GM23338 (cell line): ENCODE measurements at regions not wholly inside any gene's neighbourhood (a gene's known extent, or its start where the extent isn't known, plus 50 kb on each side); places are given as distances from the start of the nearest gene placed in this dataset.

Experiments
- ATAC-seq: fragments of 200-7000 bp; cut with Tn5 transposase; 3 replicates; pipeline ENCODE4 v1.9.1; 2020
- DNase-seq: peaks from one replicate; pipeline ENCODE4 v3.0.0-alpha.2; 2015; ENCODE audit warnings: low spot score
- H2AFZ ChIP-seq: fragments of 200-600 bp; sonication (generic); 2 replicates; pipeline ENCODE4 v1.8.0; 2016; ENCODE audit warnings: antibody characterized with exemption, mild to moderate bottlenecking, moderate library complexity
- H3F3A ChIP-seq: fragments of 200-600 bp; sonication (generic); replicated peaks from 2 replicates; pipeline ENCODE4 v1.8.0; 2017; ENCODE audit warnings: antibody characterized with exemption, mixed run types, low read depth
- H3K27ac ChIP-seq: fragments of 200-600 bp; sonication (generic); 2 replicates; pipeline ENCODE4 v1.6.1; 2016; ENCODE audit warnings: low read depth
- H3K27me3 ChIP-seq: fragments of 200-600 bp; sonication (generic); 2 replicates; pipeline ENCODE4 v1.8.0; 2016; ENCODE audit warnings: mild to moderate bottlenecking, mixed run types, moderate library complexity; ENCODE audit not compliant: insufficient read depth
- H3K36me3 ChIP-seq: fragments of 200-600 bp; sonication (generic); 2 replicates; pipeline ENCODE4 v1.8.0; 2016; ENCODE audit warnings: mild to moderate bottlenecking; ENCODE audit not compliant: insufficient read depth
- H3K4me1 ChIP-seq: fragments of 200-600 bp; sonication (generic); 2 replicates; pipeline ENCODE4 v1.8.0; 2016; ENCODE audit warnings: mild to moderate bottlenecking, moderate library complexity; ENCODE audit not compliant: insufficient read depth
- H3K4me2 ChIP-seq: fragments of 200-600 bp; sonication (generic); 2 replicates; pipeline ENCODE4 v1.7.1; 2017; ENCODE audit warnings: mixed run types
- H3K4me3 ChIP-seq: fragments of 200-600 bp; sonication (generic); 2 replicates; pipeline ENCODE4 v1.6.1; 2016; ENCODE audit warnings: mixed run types
- H3K79me2 ChIP-seq: fragments of 200-600 bp; sonication (generic); replicated peaks from 2 replicates; pipeline ENCODE4 v1.8.0; 2017; ENCODE audit warnings: mild to moderate bottlenecking; ENCODE audit not compliant: insufficient read depth
- H3K9me2 ChIP-seq: fragments of 200-600 bp; sonication (generic); 2 replicates; pipeline ENCODE4 v1.8.0; 2017; ENCODE audit not compliant: insufficient read depth
- H4K20me1 ChIP-seq: fragments of 200-600 bp; sonication (generic); replicated peaks from 2 replicates; pipeline ENCODE4 v1.8.0; 2017; ENCODE audit warnings: mild to moderate bottlenecking; ENCODE audit not compliant: insufficient read depth
- H3K27ac Mint-ChIP-seq: 2 replicates; pipeline ENCODE4 v1.8.0; 2020; ENCODE audit warnings: inconsistent platforms, mild to moderate bottlenecking, moderate library complexity, mixed read lengths
- H3K27me3 Mint-ChIP-seq: 3 replicates; pipeline ENCODE4 v1.8.0; 2022; ENCODE audit warnings: low read depth, mild to moderate bottlenecking, moderate library complexity, mixed read lengths, inconsistent platforms; ENCODE audit not compliant: insufficient read depth, poor library complexity
- H3K36me3 Mint-ChIP-seq: 3 replicates; pipeline ENCODE4 v1.8.0; 2021; ENCODE audit warnings: low read depth, mild to moderate bottlenecking, inconsistent platforms, moderate library complexity, mixed read lengths
- H3K4me1 Mint-ChIP-seq: 3 replicates; pipeline ENCODE4 v1.8.0; 2020; ENCODE audit warnings: mild to moderate bottlenecking, inconsistent platforms, mixed read lengths
- H3K4me3 Mint-ChIP-seq: 3 replicates; pipeline ENCODE4 v1.8.0; 2021; ENCODE audit warnings: moderate library complexity, mild to moderate bottlenecking, inconsistent platforms, mixed read lengths
- H3K9me3 Mint-ChIP-seq: 3 replicates; pipeline ENCODE4 v1.8.0; 2020; ENCODE audit warnings: moderate library complexity, mild to moderate bottlenecking, inconsistent platforms, mixed read lengths
- CTCF ChIP-seq, 2 experiments: fragments of 200-600 bp in 1 of 2; sonication (generic) in 1 of 2; conservative IDR thresholded peaks; 2 replicates each; pipeline versions ENCODE4 v1.5.1 to v1.6.1; 2016 to 2017; ENCODE audit warnings: antibody characterized with exemption in 2 of 2, low read depth in 2 of 2, mild to moderate bottlenecking in 2 of 2, moderate library complexity in 1 of 2
- EZH2 ChIP-seq: fragments of 200-600 bp; sonication (generic); IDR thresholded peaks from one replicate; pipeline ENCODE4 v1.8.0; 2017; ENCODE audit warnings: antibody characterized with exemption, mild to moderate bottlenecking, low read depth; ENCODE audit not compliant: unreplicated experiment
- EZH2phosphoT487 ChIP-seq: fragments of 200-600 bp; sonication (generic); IDR thresholded peaks from one replicate; pipeline ENCODE4 v1.8.1; 2018; ENCODE audit warnings: antibody characterized with exemption; ENCODE audit not compliant: unreplicated experiment
- JUNB ChIP-seq: IDR thresholded peaks from one replicate; pipeline ENCODE4 v1.6.1; 2016; ENCODE audit warnings: antibody characterized with exemption; ENCODE audit not compliant: unreplicated experiment
- POLR2AphosphoS5 ChIP-seq: IDR thresholded peaks from 2 replicates; pipeline ENCODE4 v1.6.1; 2016; ENCODE audit warnings: antibody characterized with exemption, low read depth
- REST ChIP-seq: IDR thresholded peaks from one replicate; pipeline ENCODE4 v1.6.1; 2018; ENCODE audit warnings: antibody characterized with exemption; ENCODE audit not compliant: unreplicated experiment

GRCh38 chr9:36488389-36488756, 84.3 kb upstream of the MELK start (continued):
- no peak for TF ChIP-seq REST
- TF ChIP-seq EZH2phosphoT487, result no peak
- TF ChIP-seq EZH2, result no peak

DNA sequence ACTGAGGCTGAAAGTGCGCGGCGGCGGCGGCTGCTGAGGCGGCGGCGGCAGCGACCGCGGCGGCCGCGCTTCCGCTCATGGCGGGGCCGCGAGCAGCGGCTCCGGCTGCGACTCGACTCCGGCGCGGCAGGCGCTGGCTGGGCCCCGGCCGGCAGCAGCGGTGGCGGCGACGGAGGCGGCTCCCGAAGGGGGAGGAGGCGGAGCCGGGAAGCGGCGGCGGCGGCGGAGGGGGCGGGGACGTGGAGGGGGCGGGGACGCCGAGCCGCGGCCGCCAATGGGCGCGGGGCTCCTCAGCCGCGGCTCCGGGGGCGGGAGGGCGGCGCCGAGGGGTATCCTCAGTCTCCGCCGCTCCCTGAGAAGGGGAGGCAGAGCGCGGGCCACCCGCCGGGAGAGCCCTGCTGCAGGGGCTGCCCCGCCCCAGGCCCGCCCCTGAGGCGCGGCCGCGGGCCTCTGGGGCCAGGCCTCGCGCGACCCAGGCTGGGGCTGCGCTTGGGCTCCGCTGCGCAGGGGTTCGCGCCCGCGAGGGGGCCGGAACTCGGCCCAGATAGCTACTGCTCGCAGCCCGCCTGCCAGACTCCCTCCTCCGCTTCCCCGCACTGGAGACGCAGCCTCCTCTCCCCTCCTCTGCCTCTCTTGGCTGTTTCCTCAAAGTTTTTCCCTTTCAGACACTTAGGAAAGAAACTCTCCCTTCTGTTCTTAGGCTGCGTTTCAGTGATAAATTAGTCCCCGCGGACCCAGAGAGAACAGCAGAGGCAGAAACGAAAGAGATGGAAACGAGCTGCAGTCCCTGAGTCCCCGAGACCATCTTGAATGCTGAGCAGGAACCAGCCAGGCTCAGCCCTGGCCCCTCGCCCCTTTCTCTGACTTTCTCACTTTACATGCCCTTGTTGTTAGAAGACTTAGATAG, 85.0 kb upstream of the MELK start:
- TF ChIP-seq JUNB (no peak), CTCF (conservative IDR thresholded peaks at IDR 0.05; ENCODE audit: low read depth in 2 of 2) (no peak), POLR2AphosphoS5 (peak; percentile 47; the same call in 1 of the 2 replicates)
- peak overlapping the region; percentile 81 for H3K4me3 Mint-ChIP-seq
- peaks cover 19% of the 10 kb centered on the region for H3K27me3 Mint-ChIP-seq
- Histone ChIP-seq H2AFZ (peak overlapping the region; percentile 82), H3K4me3 (peak overlapping the region; percentile 75), H3F3A (peaks cover 18% of the 10 kb centered on the region; the same call in 1 of the 2 replicates), H3K36me3 (no peaks in the 10 kb centered on the region), H3K9me2 (no peaks in the 10 kb centered on the region), H3K4me2 (peak overlapping the region; percentile 94), H4K20me1 (peaks cover 20% of the 10 kb centered on the region; the same call in 1 of the 2 replicates), H3K4me1 (peaks cover 73% of the 10 kb centered on the region), H3K79me2 (peaks cover 43% of the 10 kb centered on the region), H3K27ac (peak overlapping the region; percentile 99), H3K27me3 (no peaks in the 10 kb centered on the region)
- peaks cover 7% of the 10 kb centered on the region; the same call in 1 of the 3 replicates for H3K36me3 Mint-ChIP-seq
- DNase-seq (peak; percentile 94), ATAC-seq (peak; percentile 84)
- H3K27ac Mint-ChIP-seq, result peak overlapping the region; percentile 90
- H3K9me3 Mint-ChIP-seq, result no peaks in the 10 kb centered on the region
- H3K4me1 Mint-ChIP-seq, result peaks cover 50% of the 10 kb centered on the region
